ENCODE measurements at regions not wholly inside any gene's neighbourhood (a gene's known extent, or its start where the extent isn't known, plus 50 kb on each side); places are given as distances from the start of the nearest gene placed in this dataset.

DNA sequence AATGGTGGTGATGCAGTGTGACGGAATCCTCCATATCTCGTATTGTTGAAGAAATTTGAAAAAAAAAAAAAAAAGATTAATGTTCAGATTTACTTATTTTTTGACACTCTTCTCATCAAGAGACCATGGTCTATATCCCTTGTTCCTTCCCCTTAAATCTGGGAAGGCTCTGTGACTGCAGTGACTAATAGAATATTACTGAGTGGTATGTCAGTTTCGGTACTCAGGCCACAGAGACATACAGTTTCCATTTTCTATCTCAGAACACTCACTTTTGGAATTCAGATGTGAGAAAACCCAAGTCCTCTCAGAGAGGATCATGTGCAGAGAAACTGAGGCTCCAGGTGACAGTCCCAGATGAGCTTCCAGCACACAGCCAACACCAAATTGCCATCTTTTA, 1193.5 kb downstream of the DTWD2 start:
- no peak overlapping the region for H4K91ac ChIP-seq (ENCODE audit: insufficient read length, low read depth, low read length)
- H2AK5ac ChIP-seq (ENCODE audit: insufficient read length, low read length) = no peak overlapping the region
- H2BK120ac ChIP-seq (ENCODE audit: low read depth, low read length, poor library complexity, severe bottlenecking) = no peak overlapping the region
- H3K4me3 Mint-ChIP-seq = no peak overlapping the region
- H3K23me2 ChIP-seq (ENCODE audit: insufficient read length, low read depth, low read length, poor library complexity, severe bottlenecking) = no peaks in the 10 kb centered on the region
- H3K4ac ChIP-seq (ENCODE audit: low read depth, low read length) = no peak overlapping the region
- no peak overlapping the region for H3K56ac ChIP-seq (ENCODE audit: insufficient read length, low read depth, low read length)
- no CpG with 5 or more reads among the region's 3 CpGs for WGBS (ENCODE audit: extremely low coverage, insufficient read length, low lambda C conversion rate)
- no peaks in the 10 kb centered on the region for H3K79me1 ChIP-seq (ENCODE audit: insufficient read depth, low read depth, low read length, poor library complexity, severe bottlenecking)
- no peaks in the 10 kb centered on the region for H3K9me3 ChIP-seq (ENCODE audit: control insufficient read depth, low read depth, low read length)
- no peak overlapping the region for H3K4me2 ChIP-seq (ENCODE audit: insufficient read depth, insufficient read length, low read length)
- no peak overlapping the region for H3K27ac Mint-ChIP-seq
- H3K36me3 Mint-ChIP-seq (ENCODE audit: insufficient read depth in 1 of 3, low read depth in 3 of 3) = no peaks in the 10 kb centered on the region; a peak in 1 of 7 replicates
- TF ChIP-seq, protein P1, sequence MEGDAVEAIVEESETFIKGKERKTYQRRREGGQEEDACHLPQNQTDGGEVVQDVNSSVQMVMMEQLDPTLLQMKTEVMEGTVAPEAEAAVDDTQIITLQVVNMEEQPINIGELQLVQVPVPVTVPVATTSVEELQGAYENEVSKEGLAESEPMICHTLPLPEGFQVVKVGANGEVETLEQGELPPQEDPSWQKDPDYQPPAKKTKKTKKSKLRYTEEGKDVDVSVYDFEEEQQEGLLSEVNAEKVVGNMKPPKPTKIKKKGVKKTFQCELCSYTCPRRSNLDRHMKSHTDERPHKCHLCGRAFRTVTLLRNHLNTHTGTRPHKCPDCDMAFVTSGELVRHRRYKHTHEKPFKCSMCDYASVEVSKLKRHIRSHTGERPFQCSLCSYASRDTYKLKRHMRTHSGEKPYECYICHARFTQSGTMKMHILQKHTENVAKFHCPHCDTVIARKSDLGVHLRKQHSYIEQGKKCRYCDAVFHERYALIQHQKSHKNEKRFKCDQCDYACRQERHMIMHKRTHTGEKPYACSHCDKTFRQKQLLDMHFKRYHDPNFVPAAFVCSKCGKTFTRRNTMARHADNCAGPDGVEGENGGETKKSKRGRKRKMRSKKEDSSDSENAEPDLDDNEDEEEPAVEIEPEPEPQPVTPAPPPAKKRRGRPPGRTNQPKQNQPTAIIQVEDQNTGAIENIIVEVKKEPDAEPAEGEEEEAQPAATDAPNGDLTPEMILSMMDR (conservative IDR thresholded peaks at IDR 0.05) = no peak
- H3K9ac ChIP-seq (ENCODE audit: extremely low read depth, insufficient read length, low read length) = no peak overlapping the region
- no peak overlapping the region for H3K18ac ChIP-seq (ENCODE audit: insufficient read length, low read depth, low read length)
- H4K5ac ChIP-seq (ENCODE audit: insufficient read length, low read depth, low read length) = no peak overlapping the region
- no peaks in the 10 kb centered on the region for H3K27me3 Mint-ChIP-seq (ENCODE audit: low read depth)
- H3K23ac ChIP-seq (ENCODE audit: insufficient read length, low read depth, low read length) = no peak overlapping the region
- H3T11ph ChIP-seq (ENCODE audit: low read length) = no peak overlapping the region
- H3K14ac ChIP-seq (ENCODE audit: insufficient read depth, low read length) = no peak overlapping the region
- no peak for DNase-seq
- no peak overlapping the region for H2AFZ ChIP-seq (ENCODE audit: low read length)
- no peaks in the 10 kb centered on the region for H3K79me2 ChIP-seq (ENCODE audit: insufficient read depth, low read length)
- no peak overlapping the region for H4K8ac ChIP-seq (replicated peaks; ENCODE audit: insufficient read length, low read depth, low read length)
- H3K9me3 Mint-ChIP-seq = no peaks in the 10 kb centered on the region
- no peak overlapping the region for H3K27ac ChIP-seq (ENCODE audit: insufficient read length, low read depth, low read length)
- H2BK5ac ChIP-seq (ENCODE audit: insufficient read length, low read length) = no peak overlapping the region
- no peaks in the 10 kb centered on the region for H4K20me1 ChIP-seq (ENCODE audit: control insufficient read depth, insufficient read depth, insufficient read length)
- H3K27me3 ChIP-seq (ENCODE audit: insufficient read depth, low read length) = no peaks in the 10 kb centered on the region
- H3K4me1 ChIP-seq (ENCODE audit: insufficient read depth, low read length) = no peaks in the 10 kb centered on the region
- no peak overlapping the region for H2BK15ac ChIP-seq (ENCODE audit: low read depth, low read length)
- no peaks in the 10 kb centered on the region; a peak in 1 of 4 replicates for H3K4me1 Mint-ChIP-seq
- no peak overlapping the region for H2BK20ac ChIP-seq (ENCODE audit: low read depth, low read length, poor library complexity, severe bottlenecking)
- H2BK12ac ChIP-seq (ENCODE audit: insufficient read length, low read depth, low read length) = no peak overlapping the region
